ENCODE measurements at regions not wholly inside any gene's neighbourhood (a gene's known extent, or its start where the extent isn't known, plus 50 kb on each side); places are given as distances from the start of the nearest gene placed in this dataset.
"Not testable (repeated sequence)": the region's sequence is repeated elsewhere in the genome, so short reads cannot be mapped to it uniquely, and the experiment has no call there.

GRCh38 chr16:51839727-51840462 is 688.8 kb upstream of the SALL1 start:
- no peak for DNase-seq

GRCh38 chr16:51834794-51835193 is 683.7 kb upstream of the SALL1 start:
- no peak for DNase-seq

DNA sequence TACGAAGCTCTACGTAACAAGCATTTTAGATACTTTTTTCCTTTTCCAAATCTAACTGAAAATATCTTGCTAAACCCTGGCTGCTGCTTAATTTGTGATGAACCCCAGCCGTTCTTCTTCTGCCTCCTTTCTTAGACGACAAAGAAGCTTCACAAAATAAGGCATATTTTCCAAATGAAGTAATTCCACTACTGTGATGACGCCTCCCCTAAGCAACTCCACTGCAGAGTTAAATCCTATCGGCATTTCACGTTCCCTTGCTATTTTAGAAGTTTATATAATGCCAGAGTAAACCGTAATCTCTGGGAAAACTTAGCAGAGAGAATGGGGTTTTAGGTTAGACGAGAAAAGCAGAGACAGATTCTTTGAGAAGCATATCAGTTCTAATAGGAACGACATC is 683.1 kb upstream of the SALL1 start:
- no peak for DNase-seq

- no peak for DNase-seq
These were observed 680.7 kb upstream of the SALL1 start for GRCh38 chr16:51831595-51832367.

DNA sequence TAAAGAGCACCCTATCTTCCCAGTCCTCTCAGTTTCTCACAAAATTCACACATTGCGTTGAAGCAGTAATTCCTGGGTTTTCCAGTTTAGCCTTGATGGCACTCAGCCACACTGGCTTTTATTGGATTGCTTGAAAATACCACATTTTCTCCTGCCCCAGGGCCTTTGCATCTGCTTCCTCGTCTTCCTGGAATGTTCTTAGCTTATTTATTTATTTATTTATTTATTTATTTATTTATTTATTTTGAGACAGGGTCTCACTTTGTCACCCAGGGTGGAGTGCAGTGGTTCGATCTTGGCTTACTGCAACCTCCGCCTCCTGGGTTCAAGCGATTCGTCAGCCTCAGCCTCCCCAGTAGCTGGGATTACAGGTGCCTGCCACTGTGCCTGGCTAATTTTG is 680.0 kb upstream of the SALL1 start:
- DNase-seq: not testable (repeated sequence)

DNA sequence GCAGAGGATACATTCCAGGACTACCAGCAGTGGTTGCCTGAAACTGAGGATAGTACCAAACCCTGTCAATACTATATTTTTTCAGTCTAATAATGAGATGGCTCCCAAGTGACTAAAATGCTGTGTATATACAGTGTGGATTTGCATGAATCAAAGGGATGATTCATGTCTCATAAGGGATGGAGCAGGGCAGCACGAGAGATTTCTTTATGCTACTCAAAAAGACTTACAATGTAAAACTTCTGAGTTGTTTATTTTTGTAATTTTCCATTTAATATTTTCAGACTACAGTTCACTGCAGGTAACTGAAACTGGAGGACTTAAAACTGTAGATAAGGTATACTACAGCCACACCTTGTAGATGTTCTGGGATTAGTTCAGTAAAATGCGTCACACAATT is 674.7 kb upstream of the SALL1 start:
- no peak for DNase-seq

GRCh38 chr16:51822471-51822870 is 671.4 kb upstream of the SALL1 start:
- no peak for DNase-seq

DNA sequence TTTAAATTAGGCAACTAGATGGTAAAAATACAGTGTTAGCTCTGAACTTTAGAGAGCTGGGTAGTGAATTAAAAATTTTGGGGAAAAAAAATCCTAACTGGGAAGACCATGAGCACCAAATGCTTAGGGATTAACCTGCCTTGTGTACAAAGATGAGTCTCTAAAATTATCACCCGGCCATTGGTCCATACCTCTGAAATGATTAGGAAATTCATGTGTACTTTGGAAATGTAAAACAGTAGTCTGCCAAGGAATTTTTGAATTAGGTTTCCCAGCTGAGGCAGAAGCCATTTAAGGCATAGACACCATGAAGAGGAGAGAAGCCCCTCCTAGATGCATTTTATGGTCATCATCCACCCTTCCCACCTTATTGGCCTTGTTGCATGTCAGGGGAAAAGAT is 670.5 kb upstream of the SALL1 start:
- no peak for DNase-seq

DNA sequence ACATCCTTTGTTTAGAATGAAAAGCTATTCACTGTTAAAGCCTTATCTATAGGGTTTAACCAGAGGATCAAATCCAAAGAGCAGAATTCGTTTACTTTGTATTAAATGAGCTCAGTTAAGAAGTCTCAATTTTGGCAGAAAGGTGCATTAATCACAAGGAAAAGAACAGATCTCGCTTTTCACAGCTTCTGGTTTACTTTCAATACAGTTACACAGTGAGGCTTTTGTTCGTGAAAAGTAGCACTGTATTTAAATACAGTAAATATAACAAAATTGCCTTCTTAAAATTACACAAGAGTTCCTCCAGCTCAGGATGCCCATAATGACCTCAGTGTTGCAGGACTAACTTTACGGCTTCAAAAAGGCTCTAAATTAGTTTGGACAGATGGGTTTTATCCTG is 669.1 kb upstream of the SALL1 start:
- DNase-seq: no peak

GRCh38 chr16:51818342-51818944 is 667.4 kb upstream of the SALL1 start:
- no peak for DNase-seq

DNA sequence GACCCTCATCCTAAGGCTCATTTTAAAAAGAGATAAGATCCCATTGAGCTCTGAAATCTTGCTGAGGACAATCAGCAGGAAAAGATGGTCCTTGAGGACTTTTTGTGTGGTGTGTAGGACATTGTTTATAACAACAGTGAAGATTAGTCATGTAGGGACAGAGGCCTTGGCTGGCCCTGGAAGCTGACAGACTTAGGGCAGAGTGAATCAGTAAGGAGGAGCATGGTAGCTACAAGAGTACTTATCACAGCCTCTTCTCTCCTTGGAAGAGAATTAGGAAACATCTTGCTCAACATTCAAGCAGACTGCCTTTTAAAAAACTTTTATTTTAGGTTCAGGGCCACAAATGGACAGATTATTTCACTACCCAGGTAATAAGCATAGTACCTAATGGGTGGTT is 665.9 kb upstream of the SALL1 start:
- DNase-seq: no peak

- DNase-seq: no peak
These were observed 664.5 kb upstream of the SALL1 start for GRCh38 chr16:51815523-51815922.

GRCh38 chr16:51814617-51815016 is 663.5 kb upstream of the SALL1 start:
- no peak for DNase-seq

DNA sequence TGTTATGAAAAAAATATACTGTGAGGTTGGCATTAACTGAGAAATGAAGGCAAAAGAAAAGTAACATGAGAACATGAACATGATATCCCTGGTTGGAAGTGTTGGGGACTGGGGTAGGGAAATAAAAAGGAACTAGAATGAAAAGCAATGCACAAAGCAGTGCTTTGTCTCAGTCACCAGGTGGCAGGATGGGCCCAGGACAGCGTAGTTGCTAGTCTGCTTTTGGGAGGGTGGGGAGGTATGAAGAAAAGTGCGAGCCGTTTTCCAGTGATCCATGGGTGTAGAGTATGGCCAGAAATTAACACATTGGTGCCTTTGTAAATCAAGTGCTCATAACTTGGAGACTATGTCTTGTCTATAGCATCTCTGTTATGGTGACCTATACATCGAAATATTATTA is 662.5 kb upstream of the SALL1 start:
- no peak for DNase-seq

- no peak for DNase-seq
These were observed 661.9 kb upstream of the SALL1 start for GRCh38 chr16:51812945-51813344.

GRCh38 chr16:51807551-51807950 is 656.5 kb upstream of the SALL1 start:
- no peak for DNase-seq

DNA sequence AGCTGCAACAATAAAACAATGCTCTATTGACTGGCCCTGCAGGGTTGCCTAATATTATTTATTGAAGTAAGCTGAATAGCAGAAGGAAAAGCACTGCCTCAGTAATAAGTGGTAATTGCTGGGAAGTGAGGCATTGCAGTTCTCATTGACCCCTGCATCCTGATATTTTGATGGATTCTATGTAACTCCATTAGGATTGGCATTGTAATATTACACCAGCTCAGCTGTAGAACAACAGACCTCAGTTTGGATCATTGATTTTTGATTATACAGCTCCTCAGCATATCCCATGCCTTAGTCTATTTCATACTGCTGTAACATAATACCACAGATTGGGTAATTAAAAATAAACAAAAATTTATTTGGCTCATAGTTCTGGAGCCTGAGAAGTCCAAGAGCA is 650.6 kb upstream of the SALL1 start:
- no peak for DNase-seq

DNA sequence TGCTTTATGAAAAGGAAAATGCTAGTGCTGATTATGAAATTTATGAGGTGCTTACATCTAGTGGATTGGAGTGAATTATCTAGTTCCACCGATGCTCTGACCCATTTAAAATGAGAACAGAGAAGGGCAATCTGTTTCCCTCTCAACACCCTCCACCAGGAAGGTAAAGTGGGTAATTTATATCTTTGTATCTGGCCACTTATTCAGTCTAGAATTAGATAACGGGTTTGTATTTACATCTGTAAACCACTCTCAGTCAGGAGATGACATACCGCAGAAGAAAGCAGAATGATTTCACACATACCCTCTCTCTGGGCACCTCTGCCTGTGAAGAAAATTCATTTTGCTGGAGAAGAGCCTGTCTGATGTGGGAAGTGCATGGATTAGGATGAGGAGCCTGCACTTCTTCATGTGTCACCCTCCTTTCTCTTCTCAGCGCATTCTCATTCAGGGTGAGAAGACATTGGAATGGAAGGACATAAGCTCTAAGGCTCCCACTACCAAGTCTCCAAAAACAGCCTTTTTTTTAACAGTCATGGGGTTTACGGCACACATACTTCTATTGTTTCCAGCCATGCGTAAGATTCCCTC is 646.7 kb upstream of the SALL1 start:
- no peak for DNase-seq

DNA sequence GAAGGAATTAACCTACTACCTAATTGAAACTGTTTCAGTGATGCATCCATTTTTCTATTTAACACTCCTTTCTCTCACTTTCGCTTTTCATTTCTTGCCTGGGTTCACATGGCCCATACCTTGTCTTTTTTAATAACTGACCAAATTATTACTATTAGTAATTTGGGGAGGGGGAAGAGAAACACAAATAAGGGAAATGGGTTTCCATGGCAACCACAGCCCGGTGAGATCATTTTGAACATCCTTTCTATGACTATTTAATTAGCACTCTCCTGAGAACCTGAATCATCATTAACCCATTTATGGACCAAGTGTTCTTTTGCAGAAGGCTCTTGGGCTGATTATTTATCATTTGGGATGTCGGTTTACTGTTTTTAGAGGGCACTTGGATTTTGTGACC is 628.2 kb upstream of the SALL1 start:
- no peak for DNase-seq

DNA sequence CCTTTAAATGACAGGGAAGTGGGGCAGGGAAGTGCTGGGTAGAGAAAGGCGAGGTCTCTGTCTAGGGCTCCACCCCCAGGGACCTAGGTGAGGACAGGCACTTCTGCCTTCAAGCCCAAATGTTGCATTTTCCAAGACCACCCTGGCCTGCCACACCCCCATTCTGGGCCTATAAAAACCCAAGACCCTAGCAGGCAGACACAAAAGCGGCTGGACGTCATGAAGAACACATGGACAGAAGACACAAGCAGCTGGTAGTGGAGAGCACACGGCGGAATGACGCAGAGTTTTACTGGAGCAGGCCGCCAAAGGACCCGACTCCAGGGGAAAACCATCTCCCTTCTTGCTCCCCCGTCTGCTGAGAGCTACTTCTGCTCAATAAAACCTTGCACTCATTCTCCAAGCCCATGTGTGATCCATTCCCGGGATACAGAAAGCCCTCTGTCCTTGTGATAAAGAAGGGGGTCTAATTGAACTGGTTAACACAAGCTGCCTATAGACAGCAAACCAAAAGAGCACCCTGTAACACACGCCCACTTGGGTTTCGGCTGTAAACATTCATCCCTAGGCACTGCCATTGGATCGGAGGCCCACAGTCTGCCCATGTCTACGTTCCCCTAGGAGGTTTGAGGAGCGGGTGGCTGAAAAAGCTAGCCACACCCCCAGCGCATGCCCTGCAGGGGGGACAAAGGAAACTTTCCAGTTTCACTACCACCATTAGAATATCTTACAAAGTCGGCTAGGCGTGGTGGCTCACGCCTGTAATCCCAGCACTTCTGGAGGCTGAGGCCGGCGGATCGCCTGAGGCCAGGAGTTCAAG is 622.2 kb upstream of the SALL1 start:
- DNase-seq: no peak

- no peak for DNase-seq
These were observed 615.7 kb upstream of the SALL1 start for GRCh38 chr16:51766739-51767138.

DNA sequence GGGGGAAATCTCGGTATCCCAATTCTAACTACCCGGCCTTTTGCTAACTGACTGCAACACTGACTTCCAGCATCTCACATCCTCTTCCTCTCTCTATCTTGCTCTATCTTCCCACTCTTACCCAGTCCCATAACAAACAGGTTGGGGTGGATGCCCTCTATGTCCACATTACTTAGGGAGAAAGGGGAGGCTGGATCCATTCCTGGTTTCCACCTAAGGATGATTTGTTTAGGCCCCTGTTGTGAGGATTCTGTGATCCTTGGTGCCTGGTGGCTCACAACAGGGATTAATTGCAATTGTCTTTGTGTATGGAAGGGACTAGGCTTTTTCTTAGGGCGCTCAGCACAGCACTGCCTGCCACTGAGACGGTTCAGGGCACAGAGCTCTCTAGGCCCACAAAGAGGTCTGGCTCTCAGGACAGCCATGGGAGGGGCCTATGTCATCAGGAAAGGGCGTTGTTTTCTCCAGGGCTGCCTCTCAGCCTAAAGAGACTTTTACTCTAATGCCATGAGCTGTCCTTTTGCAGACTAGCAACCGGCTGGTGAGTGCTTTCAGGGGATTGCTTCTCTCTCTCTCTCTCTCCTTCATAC is 612.1 kb upstream of the SALL1 start:
- no peak for DNase-seq
